ENCODE measurements at regions not wholly inside any gene's neighbourhood (a gene's known extent, or its start where the extent isn't known, plus 50 kb on each side); places are given as distances from the start of the nearest gene placed in this dataset.

DNA sequence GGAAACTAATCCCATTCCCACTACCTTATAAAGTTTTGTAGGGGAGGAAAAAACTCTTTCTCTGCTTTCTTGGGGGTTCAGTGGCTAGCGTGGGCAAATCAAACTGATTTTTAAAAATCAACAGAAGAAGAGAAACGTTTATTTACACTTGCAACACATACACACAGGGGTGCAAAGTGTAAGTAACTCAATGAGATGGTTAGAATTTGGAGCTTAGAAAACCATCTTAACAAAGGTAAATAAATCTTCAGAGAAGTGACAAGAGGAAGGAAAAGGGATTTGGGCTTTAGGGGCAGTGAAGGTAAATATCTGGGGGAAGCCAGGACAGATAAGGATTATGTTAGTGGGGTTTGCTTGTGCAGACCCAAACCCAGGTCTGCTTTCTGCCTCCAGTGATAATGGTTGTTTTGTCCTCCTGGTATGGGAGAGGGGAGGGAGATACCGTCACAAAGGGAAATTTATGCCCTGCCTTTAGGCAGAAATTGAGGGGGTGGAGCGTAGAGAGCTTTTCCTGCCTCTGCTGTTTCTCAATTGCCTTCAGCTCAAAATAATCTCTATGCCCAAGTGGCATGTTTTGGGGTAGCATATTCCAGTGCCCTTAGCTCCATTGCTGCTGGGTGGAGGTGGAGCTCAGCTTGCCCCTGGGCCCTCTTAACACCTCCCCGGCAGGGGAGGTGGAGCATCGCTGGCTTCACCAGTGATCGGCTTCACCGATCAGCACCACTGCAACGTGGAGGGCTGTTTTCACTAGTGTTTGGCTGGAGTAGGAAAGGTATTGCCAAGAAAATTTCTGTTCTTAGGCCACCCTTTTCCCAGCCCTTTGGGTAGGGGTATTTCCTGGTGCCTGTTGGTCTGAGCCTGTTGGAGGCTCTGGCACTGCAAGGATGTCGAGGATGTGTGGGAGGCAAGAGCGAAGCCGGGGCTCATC is 92.2 kb downstream of the TEX51 start:
- DNase-seq (ENCODE audit: low read depth in 2 of 2): no peak

DNA sequence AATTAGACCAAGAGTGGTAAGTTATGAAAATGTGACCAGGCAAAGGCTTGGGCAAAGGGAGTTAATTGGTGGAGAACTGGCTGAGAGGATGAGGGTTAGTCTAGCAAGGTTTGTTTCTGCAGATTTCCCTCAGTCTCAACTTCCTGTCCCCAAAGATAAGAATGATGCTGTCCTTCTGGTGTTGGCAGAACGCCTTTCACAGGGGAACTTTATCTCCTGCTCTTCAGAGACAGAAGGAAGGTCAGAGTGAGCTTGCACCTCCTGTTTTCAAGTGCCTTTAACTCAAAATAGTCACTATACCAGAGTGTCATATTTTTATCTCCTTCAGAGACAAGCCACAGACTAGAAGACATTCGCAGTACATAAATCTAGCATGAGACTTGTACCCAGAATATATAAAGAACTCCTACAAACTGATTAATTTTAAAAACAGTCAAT is 95.7 kb downstream of the TEX51 start:
- no peak for DNase-seq (ENCODE audit: low read depth in 2 of 2)

DNA sequence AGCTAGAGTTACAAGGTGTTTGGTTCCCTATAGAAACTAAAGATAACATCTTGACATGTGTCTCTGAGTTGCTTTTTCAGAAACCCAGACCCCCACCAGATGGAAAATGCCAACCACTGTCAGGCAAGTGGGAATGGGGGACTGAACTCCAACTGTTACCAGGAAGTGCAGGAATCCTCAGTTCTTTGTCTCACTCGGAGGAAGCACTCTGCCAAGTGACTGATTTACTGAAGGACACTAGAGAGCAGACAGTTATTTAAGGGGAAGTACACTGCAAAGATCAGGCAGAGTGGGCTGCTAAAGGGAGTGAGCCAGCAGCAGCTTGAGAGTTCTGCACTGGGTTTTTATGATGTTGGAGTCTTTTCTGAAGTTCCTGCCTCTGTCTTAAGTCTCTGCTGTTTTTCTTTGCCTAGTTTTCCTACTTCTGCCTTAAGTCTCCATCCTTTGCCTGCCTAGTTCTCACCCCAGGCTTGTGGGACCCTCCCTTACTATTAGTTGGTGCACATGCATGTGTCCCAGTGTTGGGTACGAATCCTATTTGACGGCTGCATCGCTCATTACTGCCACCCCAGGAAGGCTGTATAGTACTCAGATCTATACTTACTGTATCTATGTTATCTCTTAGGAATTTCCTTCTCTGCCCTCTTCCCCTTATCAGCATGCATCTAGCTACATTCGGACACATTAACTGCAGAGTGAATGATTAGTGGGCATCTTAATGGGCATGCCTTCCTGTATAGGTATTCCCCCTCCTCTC is 97.1 kb downstream of the TEX51 start:
- no peak for DNase-seq (ENCODE audit: low read depth in 2 of 2)

DNA sequence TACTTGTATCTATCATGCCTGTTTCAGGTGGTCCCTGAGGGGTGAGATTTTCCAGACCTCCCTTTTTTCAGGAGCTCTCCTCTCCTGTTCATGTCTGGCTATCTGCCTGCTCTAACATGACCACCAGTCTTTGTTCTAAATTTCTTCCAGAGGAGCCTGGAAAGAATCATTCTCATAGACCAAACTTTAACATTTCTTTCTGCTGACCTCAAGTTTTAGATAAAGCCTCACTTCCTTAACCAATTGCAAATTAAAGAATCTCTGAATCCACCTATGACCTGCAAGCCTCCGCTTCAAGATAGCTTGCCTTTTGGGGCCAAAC is 97.6 kb downstream of the TEX51 start:
- DNase-seq (ENCODE audit: low read depth in 2 of 2): no peak
